SIG-M5 treated with dmso at 0.1 percent for 504 hours (cell line): ENCODE measurements at regions not wholly inside any gene's neighbourhood (a gene's known extent, or its start where the extent isn't known, plus 50 kb on each side); places are given as distances from the start of the nearest gene placed in this dataset.
A peak's percentile ranks its signal among the peaks of the same experiment; 100 is the strongest.

Source experiments
- DNase-seq: peaks from one replicate; lab custom pipeline; 2025; ENCODE audit not compliant: unreplicated experiment; lab: John Stamatoyannopoulos, UW

- no peak for DNase-seq
These were observed 304.4 kb upstream of the KIF2A start for GRCh38 chr5:62001640-62002039.

GRCh38 chr5:62002436-62002835 is 303.6 kb upstream of the KIF2A start:
- no peak for DNase-seq

GRCh38 chr5:62005551-62005950 is 300.5 kb upstream of the KIF2A start:
- no peak for DNase-seq

GRCh38 chr5:62007457-62007856 is 298.5 kb upstream of the KIF2A start:
- DNase-seq = peak; percentile 14

- DNase-seq = no peak
These were observed 294.8 kb upstream of the KIF2A start for GRCh38 chr5:62011089-62011664.

GRCh38 chr5:62017092-62017491 is 288.9 kb upstream of the KIF2A start:
- no peak for DNase-seq

- no peak for DNase-seq
These were observed 276.7 kb upstream of the KIF2A start for GRCh38 chr5:62029303-62029702.

DNA sequence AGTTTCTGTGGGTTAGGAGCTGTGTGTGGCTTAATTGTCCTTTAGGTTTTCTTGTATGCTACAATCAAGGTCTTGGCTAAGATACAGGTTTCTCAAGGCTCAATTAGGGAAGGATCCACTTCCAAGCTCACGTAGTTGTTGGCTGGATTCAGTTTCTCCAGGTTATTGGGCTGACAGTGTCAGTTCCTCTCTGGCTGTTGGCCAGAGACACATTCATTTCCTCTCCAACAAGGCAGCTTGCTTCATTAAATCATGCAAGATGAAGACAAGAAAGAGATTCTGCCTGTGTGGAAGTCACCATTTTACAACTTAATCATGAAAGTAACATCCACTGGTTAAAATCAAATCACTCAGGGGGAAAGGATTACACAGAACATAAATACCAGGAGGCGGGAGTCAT is 275.7 kb upstream of the KIF2A start:
- DNase-seq = no peak

GRCh38 chr5:62038024-62038423 is 268.0 kb upstream of the KIF2A start:
- DNase-seq = no peak

- DNase-seq = no peak
These were observed 264.8 kb upstream of the KIF2A start for GRCh38 chr5:62041156-62041756.

DNA sequence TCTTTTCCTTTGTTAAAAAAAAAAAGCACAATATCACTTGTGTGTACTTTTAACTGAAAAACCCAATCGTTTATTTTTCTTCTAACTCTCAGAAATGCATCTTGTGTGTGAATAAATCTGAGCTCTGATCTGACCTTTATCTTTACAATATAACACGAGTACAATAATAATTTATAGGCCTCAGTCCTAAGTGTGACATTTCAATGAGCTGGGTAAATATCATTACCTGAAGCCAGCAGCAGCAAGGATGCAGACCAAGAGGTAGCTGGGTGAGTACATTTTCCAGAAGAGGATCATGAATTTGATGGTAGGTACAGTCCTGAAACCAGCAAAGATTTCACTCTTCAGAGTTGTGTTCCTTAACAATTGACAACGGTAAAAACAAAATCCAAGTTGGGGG is 264.0 kb upstream of the KIF2A start:
- no peak for DNase-seq

GRCh38 chr5:62043289-62044280 is 262.4 kb upstream of the KIF2A start:
- no peak for DNase-seq

- no peak for DNase-seq
These were observed 261.0 kb upstream of the KIF2A start for GRCh38 chr5:62044989-62045388.

- no peak for DNase-seq
These were observed 259.8 kb upstream of the KIF2A start for GRCh38 chr5:62046191-62046590.

- no peak for DNase-seq
These were observed 254.3 kb upstream of the KIF2A start for GRCh38 chr5:62051747-62052146.

GRCh38 chr5:62059960-62060359 is 246.0 kb upstream of the KIF2A start:
- no peak for DNase-seq

- no peak for DNase-seq
These were observed 241.0 kb upstream of the KIF2A start for GRCh38 chr5:62065050-62065449.

GRCh38 chr5:62066761-62067277 is 239.2 kb upstream of the KIF2A start:
- no peak for DNase-seq

GRCh38 chr5:62068554-62068953 is 237.5 kb upstream of the KIF2A start:
- no peak for DNase-seq

DNA sequence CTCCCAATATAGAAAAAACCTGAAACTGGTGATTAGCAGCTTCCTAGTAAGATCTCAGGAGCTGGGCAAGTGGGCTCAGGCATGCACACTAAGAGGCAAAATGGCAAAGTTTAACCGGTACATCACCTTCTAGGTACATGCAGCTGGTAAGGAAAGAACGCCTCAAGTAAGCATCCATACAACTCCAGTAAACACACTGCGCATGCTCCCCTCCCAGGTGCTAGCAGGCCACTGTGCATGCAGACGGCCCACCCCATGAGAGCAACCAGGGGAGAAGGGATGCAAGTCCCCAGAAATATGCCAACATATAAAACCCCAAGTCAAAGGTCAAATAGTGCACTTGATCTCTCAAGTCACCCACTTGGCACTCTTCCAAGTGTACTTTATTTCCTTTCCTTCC is 228.6 kb upstream of the KIF2A start:
- no peak for DNase-seq

- no peak for DNase-seq
These were observed 228.0 kb upstream of the KIF2A start for GRCh38 chr5:62077823-62078550.
